A673 (cell line): ENCODE measurements at regions not wholly inside any gene's neighbourhood (a gene's known extent, or its start where the extent isn't known, plus 50 kb on each side); places are given as distances from the start of the nearest gene placed in this dataset.

Source experiments
- BruUV-seq: library from RNA; stranded (reverse); fragments of 400-500 nt; replicated peaks from 2 replicates; lab custom pipeline; 2021; lab: Mats Ljungman, UMichigan
- CTCF ChIA-PET: fragments of 300-600 bp; sonication (Branson Sonifier 250); formaldehyde crosslinking; loops from one replicate; lab custom pipeline; 2022; ENCODE audit warnings: antibody characterized with exemption; lab: Charles Lee
- POLR2A ChIA-PET: fragments of 300-600 bp; sonication (Branson Sonifier 250); formaldehyde crosslinking; loops from one replicate; lab custom pipeline; 2022; ENCODE audit warnings: antibody characterized with exemption; ENCODE audit not compliant: low non-redundant PET; lab: Charles Lee
- DNase-seq: peaks from one replicate; pipeline ENCODE4 v3.0.0-alpha.2; 2015; ENCODE audit warnings: low spot score
- H3K27ac ChIP-seq: fragments of 200-600 bp; sonication (generic); 2 replicates; pipeline ENCODE4 v1.5.1; 2016; ENCODE audit warnings: mixed run types, low read depth, mild to moderate bottlenecking, mixed read lengths, antibody characterized with exemption, low read length; ENCODE audit not compliant: poor library complexity, severe bottlenecking
- H3K27me3 ChIP-seq: fragments of 200-600 bp; sonication (generic); replicated peaks from 2 replicates; pipeline ENCODE4 v1.6.1; 2017; ENCODE audit warnings: mixed run types, low read depth, mild to moderate bottlenecking, mixed read lengths, antibody characterized with exemption, low read length; ENCODE audit not compliant: insufficient read depth, poor library complexity
- H3K36me3 ChIP-seq: fragments of 200-600 bp; sonication (generic); 2 replicates; pipeline ENCODE4 v1.6.1; 2016; ENCODE audit warnings: mixed run types, mild to moderate bottlenecking, mixed read lengths, antibody characterized with exemption, low read length; ENCODE audit not compliant: insufficient read depth, poor library complexity, severe bottlenecking
- H3K4me1 ChIP-seq: fragments of 200-600 bp; sonication (generic); 2 replicates; pipeline ENCODE4 v1.6.1; 2017; ENCODE audit warnings: mixed run types, mild to moderate bottlenecking, mixed read lengths, antibody characterized with exemption, low read length; ENCODE audit not compliant: insufficient read depth, poor library complexity, severe bottlenecking
- H3K4me3 ChIP-seq: fragments of 200-600 bp; sonication (generic); 2 replicates; pipeline ENCODE4 v1.5.1; 2016; ENCODE audit warnings: low read depth, mixed run types, mild to moderate bottlenecking, mixed read lengths, low read length; ENCODE audit not compliant: poor library complexity, severe bottlenecking
- H3K9me3 ChIP-seq: fragments of 200-600 bp; sonication (generic); 2 replicates; pipeline ENCODE4 v1.6.1; 2016; ENCODE audit warnings: mixed run types, low read depth, mild to moderate bottlenecking, mixed read lengths, antibody characterized with exemption, low read length; ENCODE audit not compliant: poor library complexity, severe bottlenecking
- CTCF ChIP-seq: fragments of 300-800, 200-600 bp; sonication (generic); conservative IDR thresholded peaks from 2 replicates; pipeline ENCODE4 v1.5.1; 2017; ENCODE audit warnings: low read depth, mild to moderate bottlenecking, antibody characterized with exemption, low read length, moderate library complexity, mixed read lengths
- EZH2 ChIP-seq: fragments of 200-600 bp; sonication (generic); IDR thresholded peaks from 2 replicates; pipeline ENCODE4 v1.6.1; 2017; ENCODE audit warnings: borderline replicate concordance, low read depth, mild to moderate bottlenecking, mixed read lengths, antibody characterized with exemption, low read length; ENCODE audit not compliant: poor library complexity, severe bottlenecking
- intact Hi-C: fragments of 100-400 bp; cut with micrococcal nuclease; formaldehyde crosslinking; loops from one replicate; pipeline ENCODE4 v1.10.0; 2022; ENCODE audit not compliant: unreplicated experiment

GRCh38 chr3:43968465-43968864 lies 273.2 kb upstream of the TOPAZ1 start:
- TF ChIP-seq EZH2 (no peak), CTCF (no peak)
- ChIA-PET POLR2A (no interaction called here), CTCF (no interaction called here)
- no peak for DNase-seq
- Histone ChIP-seq H3K36me3 (no peaks in the 10 kb centered on the region), H3K4me1 (no peaks in the 10 kb centered on the region), H3K27me3 (no peaks in the 10 kb centered on the region), H3K4me3 (no peak overlapping the region), H3K9me3 (no peaks in the 10 kb centered on the region), H3K27ac (no peak overlapping the region)
- no TSS peak for BruUV-seq
- intact Hi-C loops = no loop called here

GRCh38 chr3:43969944-43970343 lies 271.7 kb upstream of the TOPAZ1 start:
- intact Hi-C loops = no loop called here
- DNase-seq = no peak
- Histone ChIP-seq H3K9me3 (no peaks in the 10 kb centered on the region), H3K27me3 (no peaks in the 10 kb centered on the region), H3K4me1 (no peaks in the 10 kb centered on the region), H3K4me3 (no peak overlapping the region), H3K27ac (no peak overlapping the region), H3K36me3 (no peaks in the 10 kb centered on the region)
- ChIA-PET CTCF (no interaction called here), POLR2A (interaction anchor here (0.5 kb wide), 1 partner anchor 247 kb away, joined by 3 read pairs; no protein-coding TSS in a partner anchor)
- TF ChIP-seq EZH2 (no peak), CTCF (no peak)
- no TSS peak for BruUV-seq

GRCh38 chr3:43970351-43970750 lies 271.3 kb upstream of the TOPAZ1 start:
- intact Hi-C loops = no loop called here
- no peaks in the 10 kb centered on the region for H3K27me3 ChIP-seq
- no peak for DNase-seq
- H3K4me3 ChIP-seq = no peak overlapping the region
- no peak for TF ChIP-seq CTCF
- no peak for TF ChIP-seq EZH2
- H3K4me1 ChIP-seq = no peaks in the 10 kb centered on the region
- ChIA-PET POLR2A (no interaction called here), CTCF (no interaction called here)
- no peak overlapping the region for H3K27ac ChIP-seq
- H3K36me3 ChIP-seq = no peaks in the 10 kb centered on the region
- H3K9me3 ChIP-seq = no peaks in the 10 kb centered on the region
- BruUV-seq = no TSS peak
